Transverse colon (tissue), 4 donors: ENCODE measurements at regions not wholly inside any gene's neighbourhood (a gene's known extent, or its start where the extent isn't known, plus 50 kb on each side); places are given as distances from the start of the nearest gene placed in this dataset.

ENCODE experiments used
- DNase-seq: peaks from one replicate; pipeline ENCODE4 v3.0.0-alpha.2; 2019
- H3K27ac ChIP-seq, 4 donors: fragments of 200-600 bp; sonication (generic); 2 replicates each; pipeline ENCODE4 v1.5.1; 2016 to 2018; ENCODE audit warnings: inconsistent platforms in 4 of 4
- H3K27me3 ChIP-seq: fragments of 200-600 bp; sonication (generic); 2 replicates; pipeline ENCODE4 v1.5.1; 2017; ENCODE audit warnings: inconsistent platforms
- H3K36me3 ChIP-seq, 4 donors: fragments of 200-600 bp; sonication (generic); 2 replicates each; pipeline ENCODE4 v1.5.1; 2017 to 2019; ENCODE audit warnings: inconsistent platforms in 4 of 4
- H3K4me1 ChIP-seq, 4 donors: fragments of 200-600 bp; sonication (generic); 2 replicates each; pipeline ENCODE4 v1.5.1; 2017 to 2020; ENCODE audit warnings: inconsistent platforms in 4 of 4
- H3K4me3 ChIP-seq, 4 donors: fragments of 200-600 bp; sonication (generic); 1 replicate in 1 of 4; 2 replicates in 3 of 4; pipeline versions ENCODE4 v1.5.1 to v1.6.1; 2017 to 2019; ENCODE audit warnings: inconsistent platforms in 4 of 4
- H3K9me3 ChIP-seq, 2 donors: fragments of 200-600 bp; sonication (generic); 2 replicates each; pipeline ENCODE4 v1.5.1; 2017 to 2019; ENCODE audit warnings: inconsistent platforms in 2 of 2
- CTCF ChIP-seq, 5 experiments: fragments of 200-600 bp in 3 of 5; fragments of 450-650 bp in 2 of 5; sonication (generic) in 3 of 5; IDR thresholded peaks; 1 replicate in 2 of 5; 2 replicates in 3 of 5; pipeline ENCODE4 v1.5.1; 2016 to 2017; ENCODE audit warnings: antibody characterized with exemption in 5 of 5, inconsistent platforms in 3 of 5, mild to moderate bottlenecking in 2 of 5, moderate library complexity in 1 of 5
- EP300 ChIP-seq: sonication (generic); formaldehyde crosslinking; IDR thresholded peaks from one replicate; pipeline ENCODE4 v1.6.1; 2017; ENCODE audit warnings: antibody characterized with exemption, low read depth
- POLR2A ChIP-seq: fragments of 450-650 bp; IDR thresholded peaks from one replicate; pipeline ENCODE4 v1.6.1; 2016; ENCODE audit warnings: antibody characterized with exemption, mild to moderate bottlenecking, moderate library complexity
- POLR2AphosphoS5 ChIP-seq, 3 donors: sonication (generic); formaldehyde crosslinking; IDR thresholded peaks; one replicate each; pipeline ENCODE4 v1.6.1; 2016; ENCODE audit warnings: antibody characterized with exemption in 3 of 3
- WGBS, 2 donors: methylation state at CpG; one replicate each; pipeline ENCODE4 v1.1.5; 2018; ENCODE audit warnings: low coverage in 1 of 2; 5-methylcytosine and 5-hydroxymethylcytosine counted together
- in situ Hi-C, 4 donors: fragments of 200-750 bp; cut with MboI; loops; one replicate each; pipeline versions ENCODE4 v1.15.0 to v1.15.1; 2017; ENCODE audit warnings: low sequenced_read_pairs in 3 of 4, low pct_ligation_motif_present in 1 of 4, low pct_unique_long_range_greater_than_20kb in 1 of 4
- intact Hi-C: fragments of 100-400 bp; cut with DNase I; formaldehyde crosslinking; loops from one replicate; pipeline ENCODE4 v1.15.1; 2023; ENCODE audit warnings: low total_unique reads

DNA sequence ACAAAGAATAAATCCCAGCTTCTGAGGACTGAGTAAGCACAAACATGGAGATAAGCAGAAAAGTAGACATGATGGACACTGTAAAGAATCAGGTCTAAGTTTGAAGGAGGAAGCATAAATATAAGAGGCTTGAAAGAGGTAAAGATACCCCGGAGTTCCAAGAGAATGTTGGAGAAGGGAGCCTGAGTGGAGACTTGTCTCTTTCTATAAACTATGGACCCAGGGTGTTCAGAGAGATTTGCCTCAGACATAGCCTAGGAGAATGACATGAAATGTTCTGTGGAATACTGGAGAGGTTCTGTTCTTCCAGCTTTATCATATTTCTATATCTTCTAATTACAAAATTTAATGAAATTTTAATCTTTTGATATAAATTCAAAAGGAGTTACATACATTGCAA is 554.3 kb upstream of the B3GALT2 start:
- H3K27me3 ChIP-seq, result no peaks in the 10 kb centered on the region
- no peak overlapping the region for H3K4me3 ChIP-seq
- no peak for TF ChIP-seq POLR2A
- no peak for TF ChIP-seq POLR2AphosphoS5 (IDR thresholded peaks at IDR 0.05)
- no peak for TF ChIP-seq CTCF (IDR thresholded peaks at IDR 0.05)
- no peak for TF ChIP-seq EP300
- no peak overlapping the region for H3K27ac ChIP-seq
- WGBS, 2 donors, result 90 to 91% methylated on average over 1 of the region's 1 CpG
- no peaks in the 10 kb centered on the region for H3K36me3 ChIP-seq
- H3K4me1 ChIP-seq, result no peaks in the 10 kb centered on the region
- no peak for DNase-seq
- in situ Hi-C loops, result no loop called here
- H3K9me3 ChIP-seq, result no peaks in the 10 kb centered on the region
- intact Hi-C loops, result loop anchor here (2.0 kb wide), 1 partner anchor 46 kb away; no protein-coding TSS in a partner anchor

GRCh38 chr1:193736507-193736906 is 550.1 kb upstream of the B3GALT2 start:
- Histone ChIP-seq H3K36me3 (no peaks in the 10 kb centered on the region), H3K9me3 (no peaks in the 10 kb centered on the region), H3K4me3 (no peak overlapping the region), H3K4me1 (no peaks in the 10 kb centered on the region), H3K27me3 (no peaks in the 10 kb centered on the region), H3K27ac (no peak overlapping the region)
- DNase-seq, result no peak
- TF ChIP-seq POLR2A, result no peak
- no peak for TF ChIP-seq POLR2AphosphoS5 (IDR thresholded peaks at IDR 0.05)
- no peak for TF ChIP-seq EP300
- in situ Hi-C loops (no loop called here), intact Hi-C loops (no loop called here)
- 82 to 94% methylated on average over 3 of the region's 3 CpGs for WGBS, 2 donors

GRCh38 chr1:193733674-193734073 is 547.3 kb upstream of the B3GALT2 start:
- in situ Hi-C loops, result no loop called here
- intact Hi-C loops, result loop anchor here (2.0 kb wide), 1 partner anchor 59 kb away; no protein-coding TSS in a partner anchor
- Histone ChIP-seq H3K27ac (no peak overlapping the region), H3K9me3 (no peaks in the 10 kb centered on the region), H3K4me1 (no peaks in the 10 kb centered on the region), H3K4me3 (no peak overlapping the region), H3K36me3 (no peaks in the 10 kb centered on the region), H3K27me3 (no peaks in the 10 kb centered on the region)
- DNase-seq, result no peak
- TF ChIP-seq CTCF (IDR thresholded peaks at IDR 0.05), result no peak
- 47 to 51% methylated on average over 3 of the region's 3 CpGs for WGBS, 2 donors

- Histone ChIP-seq H3K4me3 (no peak overlapping the region), H3K9me3 (no peaks in the 10 kb centered on the region), H3K27me3 (no peaks in the 10 kb centered on the region), H3K27ac (no peak overlapping the region), H3K36me3 (no peaks in the 10 kb centered on the region), H3K4me1 (no peaks in the 10 kb centered on the region)
- TF ChIP-seq CTCF (IDR thresholded peaks at IDR 0.05), result no peak
- TF ChIP-seq POLR2AphosphoS5 (IDR thresholded peaks at IDR 0.05), result no peak
- TF ChIP-seq POLR2A, result no peak
- TF ChIP-seq EP300, result no peak
- DNase-seq, result no peak
- WGBS, 2 donors, result 75 to 77% methylated on average over 3 of the region's 3 CpGs
- intact Hi-C loops (no loop called here), in situ Hi-C loops (no loop called here)
Measured at GRCh38 chr1:193730017-193730416, 543.6 kb upstream of the B3GALT2 start.

DNA sequence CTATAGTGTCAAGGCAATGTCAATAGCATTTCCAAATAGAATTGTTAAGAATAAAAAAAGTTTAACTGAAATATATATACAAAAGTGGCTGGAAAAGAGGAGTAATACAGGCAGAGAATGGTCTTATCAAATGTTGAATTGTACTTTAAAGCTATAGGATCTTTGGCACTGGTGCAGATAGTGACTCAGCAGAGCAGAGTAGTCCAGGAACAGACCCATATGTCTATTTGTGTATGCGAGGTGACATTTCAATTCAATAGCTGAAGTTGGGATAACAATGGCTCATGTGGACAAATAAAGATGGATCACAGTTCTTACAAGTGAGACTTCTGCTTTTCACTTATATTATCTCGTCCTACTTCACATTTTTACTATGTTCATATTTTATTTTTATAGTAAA is 543.0 kb upstream of the B3GALT2 start:
- no peaks in the 10 kb centered on the region for H3K36me3 ChIP-seq
- H3K4me3 ChIP-seq, result no peak overlapping the region
- no peak for DNase-seq
- H3K9me3 ChIP-seq, result no peaks in the 10 kb centered on the region
- TF ChIP-seq POLR2AphosphoS5 (IDR thresholded peaks at IDR 0.05), result no peak
- TF ChIP-seq CTCF (IDR thresholded peaks at IDR 0.05), result no peak
- no peak for TF ChIP-seq EP300
- no peak for TF ChIP-seq POLR2A
- 54 to 60% methylated on average over 2 of the region's 2 CpGs for WGBS, 2 donors
- in situ Hi-C loops (no loop called here), intact Hi-C loops (no loop called here)
- no peaks in the 10 kb centered on the region for H3K4me1 ChIP-seq
- no peaks in the 10 kb centered on the region for H3K27me3 ChIP-seq
- no peak overlapping the region for H3K27ac ChIP-seq
